ENCODE measurements at regions not wholly inside any gene's neighbourhood (a gene's known extent, or its start where the extent isn't known, plus 50 kb on each side); places are given as distances from the start of the nearest gene placed in this dataset.
"Not testable (repeated sequence)": the region's sequence is repeated elsewhere in the genome, so short reads cannot be mapped to it uniquely, and the experiment has no call there.

DNA sequence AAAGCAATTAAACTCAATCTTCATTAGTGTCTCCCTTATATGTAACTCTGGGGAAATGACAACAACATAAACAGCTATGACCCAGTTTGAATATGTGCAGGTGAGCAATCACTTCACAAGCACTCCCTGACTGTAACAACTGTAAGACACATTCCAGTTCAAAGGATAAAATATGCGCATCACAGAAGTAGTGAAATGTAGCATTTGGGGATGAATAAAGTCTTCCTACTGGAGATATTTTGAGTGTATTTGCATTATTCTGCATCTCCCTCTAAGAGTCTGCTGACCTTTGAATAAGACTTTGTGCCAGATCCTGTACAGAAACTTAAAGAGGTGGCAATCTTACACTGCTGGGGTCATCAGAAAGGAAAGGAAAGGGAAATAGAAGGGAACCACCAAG lies 179.5 kb upstream of the TBX18 start:
- no peak for DNase-seq
- no peak overlapping the region for H4K8ac ChIP-seq (ENCODE audit: low read length)
- H2BK120ac ChIP-seq (ENCODE audit: low read depth, low read length), result no peak overlapping the region
- no peak overlapping the region for H3K23ac ChIP-seq (ENCODE audit: low read length in 2 of 2)
- H2AK5ac ChIP-seq (ENCODE audit: low read length, severe bottlenecking), result no peak overlapping the region
- no peak overlapping the region for H3K14ac ChIP-seq (ENCODE audit: low read length in 2 of 2)
- H2BK12ac ChIP-seq (ENCODE audit: low read length in 2 of 2), result no peak overlapping the region
- H2BK15ac ChIP-seq (ENCODE audit: low read depth, poor library complexity, severe bottlenecking), result no peak overlapping the region
- H2BK5ac ChIP-seq (ENCODE audit: low read depth, low read length, poor library complexity, severe bottlenecking), result no peak overlapping the region
- peaks cover 18% of the 10 kb centered on the region for H3K9me3 ChIP-seq (ENCODE audit: control insufficient read depth, low read length)
- no peak overlapping the region for H3K18ac ChIP-seq (ENCODE audit: low read depth in 1 of 2, low read length in 2 of 2)
- no peak overlapping the region for H3K9ac ChIP-seq (ENCODE audit: low read length)
- no peak overlapping the region for H3K4me2 ChIP-seq (ENCODE audit: low read length, poor library complexity, severe bottlenecking)
- no peak overlapping the region for H3K27ac ChIP-seq (ENCODE audit: low read length, poor library complexity, severe bottlenecking)
- no peak overlapping the region for H4K91ac ChIP-seq (ENCODE audit: low read length)
- no peak overlapping the region for H3K4ac ChIP-seq (ENCODE audit: low read depth in 1 of 2, low read length in 2 of 2)
- H3K4me1 ChIP-seq (ENCODE audit: control insufficient read depth, insufficient read depth, low read depth, low read length), result no peaks in the 10 kb centered on the region
- H2AFZ ChIP-seq (ENCODE audit: low read depth, low read length), result no peak overlapping the region
- H3K4me3 ChIP-seq (ENCODE audit: insufficient read depth in 1 of 2, low read depth in 1 of 2, low read length in 2 of 2), result no peak overlapping the region
- WGBS, result 100% methylated on average over 1 of the region's 1 CpG
- no peaks in the 10 kb centered on the region for H3K79me1 ChIP-seq (replicated peaks; ENCODE audit: low read length, poor library complexity, severe bottlenecking)
- H3K36me3 ChIP-seq (ENCODE audit: control insufficient read depth in 1 of 2, insufficient read depth in 2 of 2, low read depth in 1 of 2, low read length in 2 of 2), result no peaks in the 10 kb centered on the region
- H3K27me3 ChIP-seq (ENCODE audit: control insufficient read depth in 1 of 2, insufficient read depth in 1 of 2, low read length in 2 of 2), result no peaks in the 10 kb centered on the region

DNA sequence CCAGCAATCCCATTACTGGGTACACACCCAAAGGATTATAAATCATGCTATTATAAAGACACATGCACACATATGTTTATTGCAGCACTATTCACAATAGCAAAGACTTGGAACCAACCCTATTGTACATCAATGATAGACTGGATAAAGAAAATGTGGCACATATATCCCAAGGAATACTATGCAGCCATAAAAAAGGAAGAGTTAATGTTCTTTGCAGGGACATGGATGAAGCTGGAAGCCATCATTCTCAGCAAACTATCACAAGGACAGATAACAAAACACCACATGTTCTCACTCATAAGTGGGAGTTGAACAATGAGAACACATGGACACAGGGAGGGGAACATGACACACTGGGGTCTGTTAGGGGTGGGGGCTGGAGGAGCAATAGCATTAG lies 177.2 kb upstream of the TBX18 start:
- not testable (repeated sequence) for H4K91ac ChIP-seq (ENCODE audit: low read length); H3K4me2 ChIP-seq (ENCODE audit: low read length, poor library complexity, severe bottlenecking)

DNA sequence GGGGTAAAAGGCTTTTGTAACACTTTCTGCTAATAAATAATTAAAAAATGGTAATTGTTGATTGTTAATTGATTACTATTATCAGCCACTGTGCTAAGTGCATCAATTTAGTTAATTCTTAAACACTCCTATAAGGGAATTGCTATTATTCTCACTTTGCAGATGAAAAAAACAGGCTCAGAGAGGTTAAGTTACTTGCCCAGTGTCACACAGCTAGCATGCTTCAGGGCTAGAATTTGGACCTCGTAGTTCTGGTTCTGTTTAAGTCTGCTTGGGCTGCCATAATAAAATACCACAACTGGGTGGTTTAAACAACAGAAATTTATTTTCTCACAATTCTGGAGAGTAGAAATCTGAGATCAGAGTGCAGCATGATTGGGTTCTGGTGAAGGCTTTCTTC lies 164.8 kb upstream of the TBX18 start:
- H3K14ac ChIP-seq (ENCODE audit: low read length in 2 of 2), result no peak overlapping the region
- H2BK12ac ChIP-seq (ENCODE audit: low read length in 2 of 2), result no peak overlapping the region
- no peak overlapping the region for H2BK15ac ChIP-seq (ENCODE audit: low read depth, poor library complexity, severe bottlenecking)
- H3K36me3 ChIP-seq (ENCODE audit: control insufficient read depth in 1 of 2, insufficient read depth in 2 of 2, low read depth in 1 of 2, low read length in 2 of 2), result no peaks in the 10 kb centered on the region
- H3K9me3 ChIP-seq (ENCODE audit: control insufficient read depth, low read length), result no peaks in the 10 kb centered on the region
- no peak overlapping the region for H3K18ac ChIP-seq (ENCODE audit: low read depth in 1 of 2, low read length in 2 of 2)
- no peak overlapping the region for H3K27ac ChIP-seq (ENCODE audit: low read length, poor library complexity, severe bottlenecking)
- no peak overlapping the region for H3K9ac ChIP-seq (ENCODE audit: low read length)
- H3K23ac ChIP-seq (ENCODE audit: low read length in 2 of 2), result no peak overlapping the region
- no peaks in the 10 kb centered on the region for H3K79me1 ChIP-seq (replicated peaks; ENCODE audit: low read length, poor library complexity, severe bottlenecking)
- H2BK120ac ChIP-seq (ENCODE audit: low read depth, low read length), result no peak overlapping the region
- no peaks in the 10 kb centered on the region for H3K27me3 ChIP-seq (ENCODE audit: control insufficient read depth in 1 of 2, insufficient read depth in 1 of 2, low read length in 2 of 2)
- H3K4me2 ChIP-seq (ENCODE audit: low read length, poor library complexity, severe bottlenecking), result no peak overlapping the region
- H4K8ac ChIP-seq (ENCODE audit: low read length), result no peak overlapping the region
- WGBS, result no CpG with 5 or more reads among the region's 1 CpG
- H3K4me3 ChIP-seq (ENCODE audit: insufficient read depth in 1 of 2, low read depth in 1 of 2, low read length in 2 of 2), result no peak overlapping the region
- H3K4ac ChIP-seq (ENCODE audit: low read depth in 1 of 2, low read length in 2 of 2), result no peak overlapping the region
- no peak overlapping the region for H2BK5ac ChIP-seq (ENCODE audit: low read depth, low read length, poor library complexity, severe bottlenecking)
- no peak for DNase-seq
- H3K4me1 ChIP-seq (ENCODE audit: control insufficient read depth, insufficient read depth, low read depth, low read length), result no peaks in the 10 kb centered on the region
- H4K91ac ChIP-seq (ENCODE audit: low read length), result no peak overlapping the region
- no peak overlapping the region for H2AK5ac ChIP-seq (ENCODE audit: low read length, severe bottlenecking)
- H2AFZ ChIP-seq (ENCODE audit: low read depth, low read length), result no peak overlapping the region

More for the DNA sequence above, 177.2 kb upstream of the TBX18 start:
- DNase-seq; H3K4ac ChIP-seq (ENCODE audit: low read depth in 1 of 2, low read length in 2 of 2); H3K23ac ChIP-seq (ENCODE audit: low read length in 2 of 2); H2BK5ac ChIP-seq (ENCODE audit: low read depth, low read length, poor library complexity, severe bottlenecking); H3K36me3 ChIP-seq (ENCODE audit: control insufficient read depth in 1 of 2, insufficient read depth in 2 of 2, low read depth in 1 of 2, low read length in 2 of 2); H3K9ac ChIP-seq (ENCODE audit: low read length); H3K27ac ChIP-seq (ENCODE audit: low read length, poor library complexity, severe bottlenecking); H4K8ac ChIP-seq (ENCODE audit: low read length); H3K4me1 ChIP-seq (ENCODE audit: control insufficient read depth, insufficient read depth, low read depth, low read length); H3K79me1 ChIP-seq (replicated peaks; ENCODE audit: low read length, poor library complexity, severe bottlenecking); H2AFZ ChIP-seq (ENCODE audit: low read depth, low read length); H2BK15ac ChIP-seq (ENCODE audit: low read depth, poor library complexity, severe bottlenecking); H2AK5ac ChIP-seq (ENCODE audit: low read length, severe bottlenecking); H2BK12ac ChIP-seq (ENCODE audit: low read length in 2 of 2); H3K4me3 ChIP-seq (ENCODE audit: insufficient read depth in 1 of 2, low read depth in 1 of 2, low read length in 2 of 2); H2BK120ac ChIP-seq (ENCODE audit: low read depth, low read length); H3K18ac ChIP-seq (ENCODE audit: low read depth in 1 of 2, low read length in 2 of 2); H3K9me3 ChIP-seq (ENCODE audit: control insufficient read depth, low read length); H3K14ac ChIP-seq (ENCODE audit: low read length in 2 of 2); H3K27me3 ChIP-seq (ENCODE audit: control insufficient read depth in 1 of 2, insufficient read depth in 1 of 2, low read length in 2 of 2): not testable (repeated sequence)

DNA sequence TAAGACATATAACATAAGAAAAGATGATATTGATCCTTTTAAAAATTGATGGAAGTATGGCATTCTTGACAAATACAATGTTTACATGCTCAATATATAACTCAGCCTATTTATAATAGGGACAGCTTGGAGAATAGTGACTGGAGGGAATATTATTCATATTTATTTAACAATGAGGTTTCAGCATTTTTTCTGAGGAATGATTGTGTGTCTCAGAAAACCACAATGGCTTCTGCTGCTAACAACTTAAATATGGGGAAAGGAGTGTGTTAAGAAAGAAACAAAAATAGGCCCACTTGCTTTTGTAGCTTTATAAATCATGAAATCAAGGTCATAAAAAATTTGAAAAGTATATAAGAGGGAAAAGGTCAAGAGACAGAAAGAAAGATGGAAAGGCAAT lies 163.2 kb upstream of the TBX18 start:
- H2AK5ac ChIP-seq (ENCODE audit: low read length, severe bottlenecking), result no peak overlapping the region
- no peak overlapping the region for H2BK120ac ChIP-seq (ENCODE audit: low read depth, low read length)
- H3K36me3 ChIP-seq (ENCODE audit: control insufficient read depth in 1 of 2, insufficient read depth in 2 of 2, low read depth in 1 of 2, low read length in 2 of 2), result no peaks in the 10 kb centered on the region
- H3K18ac ChIP-seq (ENCODE audit: low read depth in 1 of 2, low read length in 2 of 2), result no peak overlapping the region
- H3K14ac ChIP-seq (ENCODE audit: low read length in 2 of 2), result no peak overlapping the region
- H3K9ac ChIP-seq (ENCODE audit: low read length), result no peak overlapping the region
- no peak overlapping the region for H2BK12ac ChIP-seq (ENCODE audit: low read length in 2 of 2)
- H3K4me2 ChIP-seq (ENCODE audit: low read length, poor library complexity, severe bottlenecking), result no peak overlapping the region
- no peaks in the 10 kb centered on the region for H3K9me3 ChIP-seq (ENCODE audit: control insufficient read depth, low read length)
- H4K91ac ChIP-seq (ENCODE audit: low read length), result no peak overlapping the region
- no peak overlapping the region for H2AFZ ChIP-seq (ENCODE audit: low read depth, low read length)
- H3K27me3 ChIP-seq (ENCODE audit: control insufficient read depth in 1 of 2, insufficient read depth in 1 of 2, low read length in 2 of 2), result no peaks in the 10 kb centered on the region
- no peak overlapping the region for H4K8ac ChIP-seq (ENCODE audit: low read length)
- DNase-seq, result no peak
- no peaks in the 10 kb centered on the region for H3K4me1 ChIP-seq (ENCODE audit: control insufficient read depth, insufficient read depth, low read depth, low read length)
- no peak overlapping the region for H2BK5ac ChIP-seq (ENCODE audit: low read depth, low read length, poor library complexity, severe bottlenecking)
- H3K23ac ChIP-seq (ENCODE audit: low read length in 2 of 2), result no peak overlapping the region
- H2BK15ac ChIP-seq (ENCODE audit: low read depth, poor library complexity, severe bottlenecking), result no peak overlapping the region
- H3K4me3 ChIP-seq (ENCODE audit: insufficient read depth in 1 of 2, low read depth in 1 of 2, low read length in 2 of 2), result no peak overlapping the region
- no peaks in the 10 kb centered on the region for H3K79me1 ChIP-seq (replicated peaks; ENCODE audit: low read length, poor library complexity, severe bottlenecking)
- no peak overlapping the region for H3K4ac ChIP-seq (ENCODE audit: low read depth in 1 of 2, low read length in 2 of 2)
- no peak overlapping the region for H3K27ac ChIP-seq (ENCODE audit: low read length, poor library complexity, severe bottlenecking)

Data from mesenchymal stem cell (in vitro differentiated cells and primary cell).